Liver (tissue), 7 donors: ENCODE measurements at regions not wholly inside any gene's neighbourhood (a gene's known extent, or its start where the extent isn't known, plus 50 kb on each side); places are given as distances from the start of the nearest gene placed in this dataset.

Experiments
- DNase-seq: peaks from one replicate; pipeline ENCODE4 v3.0.0-alpha.2; 2017; ENCODE audit warnings: low spot score
- H3K27ac ChIP-seq, 2 donors: one replicate each; pipeline ENCODE4 v1.7.0; 2013; ENCODE audit warnings: inconsistent platforms in 2 of 2, low read length in 2 of 2, control low read depth in 1 of 2, low read depth in 1 of 2, mild to moderate bottlenecking in 1 of 2
- H3K27me3 ChIP-seq, 4 donors: one replicate each; pipeline versions ENCODE4 v1.6.1 to v1.7.0; 2013; ENCODE audit warnings: low read length in 3 of 4, inconsistent platforms in 1 of 4, mild to moderate bottlenecking in 1 of 4, moderate library complexity in 1 of 4; ENCODE audit not compliant: control insufficient read depth in 4 of 4, insufficient read depth in 4 of 4
- H3K36me3 ChIP-seq, 4 donors: one replicate each; pipeline versions ENCODE4 v1.6.1 to v1.7.0; 2013; ENCODE audit warnings: low read length in 3 of 4, mild to moderate bottlenecking in 3 of 4, low read depth in 1 of 4, moderate library complexity in 1 of 4; ENCODE audit not compliant: control insufficient read depth in 4 of 4, insufficient read depth in 3 of 4
- H3K4me1 ChIP-seq, 4 donors: one replicate each; pipeline versions ENCODE4 v1.6.1 to v1.7.0; 2013; ENCODE audit warnings: low read length in 3 of 4, mild to moderate bottlenecking in 3 of 4, moderate library complexity in 1 of 4; ENCODE audit not compliant: control insufficient read depth in 4 of 4, insufficient read depth in 4 of 4
- H3K4me3 ChIP-seq, 3 donors: one replicate each; pipeline versions ENCODE4 v1.6.1 to v1.7.0; 2013; ENCODE audit warnings: low read length in 3 of 3, control low read depth in 1 of 3, low read depth in 1 of 3, mild to moderate bottlenecking in 1 of 3
- H3K9ac ChIP-seq, 2 donors: one replicate each; pipeline ENCODE4 v1.7.0; 2013; ENCODE audit warnings: low read length in 2 of 2, mild to moderate bottlenecking in 2 of 2, moderate library complexity in 2 of 2, control low read depth in 1 of 2, low read depth in 1 of 2
- H3K9me3 ChIP-seq, 4 donors: one replicate each; pipeline versions ENCODE4 v1.6.1 to v1.7.0; 2013; ENCODE audit warnings: low read length in 3 of 4; ENCODE audit not compliant: control insufficient read depth in 4 of 4
- EGR1 ChIP-seq, 2 donors: IDR thresholded peaks; 2 replicates each; pipeline ENCODE4 v1.6.1; 2016 to 2018; ENCODE audit warnings: antibody characterized with exemption in 2 of 2, low read depth in 2 of 2
- FOXA1 ChIP-seq: IDR thresholded peaks from 2 replicates; pipeline ENCODE4 v1.6.1; 2016; ENCODE audit warnings: antibody characterized with exemption
- FOXA2 ChIP-seq: IDR thresholded peaks from 2 replicates; pipeline ENCODE4 v1.6.1; 2016; ENCODE audit warnings: antibody characterized with exemption
- GABPA ChIP-seq, 2 donors: IDR thresholded peaks in 1 of 2; conservative IDR thresholded peaks in 1 of 2; 2 replicates each; pipeline ENCODE4 v1.6.1; 2016; ENCODE audit warnings: antibody characterized with exemption in 2 of 2, mild to moderate bottlenecking in 1 of 2, moderate library complexity in 1 of 2
- HNF4G ChIP-seq: IDR thresholded peaks from 2 replicates; pipeline ENCODE4 v1.6.1; 2016; ENCODE audit warnings: antibody characterized with exemption
- JUND ChIP-seq, 2 donors: IDR thresholded peaks; 2 replicates each; pipeline ENCODE4 v1.6.1; 2016; ENCODE audit warnings: antibody characterized with exemption in 2 of 2
- MAX ChIP-seq: IDR thresholded peaks from 2 replicates; pipeline ENCODE4 v1.6.1; 2016; ENCODE audit warnings: antibody characterized with exemption
- NR2F2 ChIP-seq: IDR thresholded peaks from 2 replicates; pipeline ENCODE4 v1.6.1; 2016; ENCODE audit warnings: antibody characterized with exemption
- RAD21 ChIP-seq, 2 donors: IDR thresholded peaks; 2 replicates each; pipeline ENCODE4 v1.6.1; 2016; ENCODE audit warnings: antibody characterized with exemption in 2 of 2, mild to moderate bottlenecking in 2 of 2
- RXRA ChIP-seq, 2 donors: IDR thresholded peaks; 2 replicates each; pipeline ENCODE4 v1.6.1; 2017 to 2018; ENCODE audit warnings: antibody characterized with exemption in 2 of 2, mild to moderate bottlenecking in 1 of 2
- SP1 ChIP-seq: IDR thresholded peaks from 2 replicates; pipeline ENCODE4 v1.6.1; 2018; ENCODE audit warnings: antibody characterized with exemption, mild to moderate bottlenecking
- YY1 ChIP-seq: IDR thresholded peaks from 2 replicates; pipeline ENCODE4 v1.6.1; 2016; ENCODE audit warnings: antibody characterized with exemption, mild to moderate bottlenecking
- WGBS: extraction: QIAGEN DNeasy Blood & Tissue Kit; methylation state at CpG from one replicate; pipeline ENCODE4 v1.1.7; 2013; 5-methylcytosine and 5-hydroxymethylcytosine counted together
- TF ChIP-seq, protein P1 (sequence below): IDR thresholded peaks from 2 replicates; pipeline ENCODE4 v1.6.1; 2016; ENCODE audit warnings: antibody characterized with exemption
- TF ChIP-seq, protein P2 (sequence below): IDR thresholded peaks from 2 replicates; pipeline ENCODE4 v1.6.1; 2016; ENCODE audit warnings: antibody characterized with exemption
- TF ChIP-seq, protein P3 (sequence below): IDR thresholded peaks from 2 replicates; pipeline ENCODE4 v1.6.1; 2016; ENCODE audit warnings: antibody characterized with exemption, mild to moderate bottlenecking
- donor health status: healthy.
- donor health status: healthy.
- donor health status: healthy.
- donor health status: healthy.

GRCh38 chr1:232568331-232568852, 61.5 kb downstream of the SIPA1L2 start:
- TF ChIP-seq RAD21 (IDR thresholded peaks at IDR 0.05) (no peak), FOXA1 (no peak), FOXA2 (no peak), HNF4G (no peak), GABPA (IDR thresholded peaks at IDR 0.05 in 1 of 2, conservative IDR thresholded peaks at IDR 0.05 in 1 of 2) (no peak)
- Histone ChIP-seq H3K4me3 (no peak overlapping the region), H3K9ac (no peak overlapping the region), H3K36me3 (no peaks in the 10 kb centered on the region), H3K9me3 (no peaks in the 10 kb centered on the region), H3K4me1 (no peaks in the 10 kb centered on the region), H3K27ac (no peak overlapping the region), H3K27me3 (no peaks in the 10 kb centered on the region)
- DNase-seq: no peak
- 86% methylated on average over 2 of the region's 2 CpGs for WGBS

GRCh38 chr1:232566093-232566492, 63.8 kb downstream of the SIPA1L2 start:
- H3K9ac ChIP-seq: no peak overlapping the region
- TF ChIP-seq FOXA2 (no peak), EGR1 (IDR thresholded peaks at IDR 0.05; ENCODE audit: low read depth in 2 of 2) (no peak), JUND (IDR thresholded peaks at IDR 0.05) (no peak), RXRA (IDR thresholded peaks at IDR 0.05) (no peak), FOXA1 (no peak), YY1 (no peak), HNF4G (no peak), RAD21 (IDR thresholded peaks at IDR 0.05) (no peak), NR2F2 (no peak), MAX (no peak), SP1 (no peak), GABPA (IDR thresholded peaks at IDR 0.05 in 1 of 2, conservative IDR thresholded peaks at IDR 0.05 in 1 of 2) (no peak)
- TF ChIP-seq, protein P1, sequence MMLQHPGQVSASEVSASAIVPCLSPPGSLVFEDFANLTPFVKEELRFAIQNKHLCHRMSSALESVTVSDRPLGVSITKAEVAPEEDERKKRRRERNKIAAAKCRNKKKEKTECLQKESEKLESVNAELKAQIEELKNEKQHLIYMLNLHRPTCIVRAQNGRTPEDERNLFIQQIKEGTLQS: no peak
- TF ChIP-seq, protein P2, sequence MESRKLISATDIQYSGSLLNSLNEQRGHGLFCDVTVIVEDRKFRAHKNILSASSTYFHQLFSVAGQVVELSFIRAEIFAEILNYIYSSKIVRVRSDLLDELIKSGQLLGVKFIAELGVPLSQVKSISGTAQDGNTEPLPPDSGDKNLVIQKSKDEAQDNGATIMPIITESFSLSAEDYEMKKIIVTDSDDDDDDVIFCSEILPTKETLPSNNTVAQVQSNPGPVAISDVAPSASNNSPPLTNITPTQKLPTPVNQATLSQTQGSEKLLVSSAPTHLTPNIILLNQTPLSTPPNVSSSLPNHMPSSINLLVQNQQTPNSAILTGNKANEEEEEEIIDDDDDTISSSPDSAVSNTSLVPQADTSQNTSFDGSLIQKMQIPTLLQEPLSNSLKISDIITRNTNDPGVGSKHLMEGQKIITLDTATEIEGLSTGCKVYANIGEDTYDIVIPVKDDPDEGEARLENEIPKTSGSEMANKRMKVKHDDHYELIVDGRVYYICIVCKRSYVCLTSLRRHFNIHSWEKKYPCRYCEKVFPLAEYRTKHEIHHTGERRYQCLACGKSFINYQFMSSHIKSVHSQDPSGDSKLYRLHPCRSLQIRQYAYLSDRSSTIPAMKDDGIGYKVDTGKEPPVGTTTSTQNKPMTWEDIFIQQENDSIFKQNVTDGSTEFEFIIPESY: no peak
- TF ChIP-seq, protein P3, sequence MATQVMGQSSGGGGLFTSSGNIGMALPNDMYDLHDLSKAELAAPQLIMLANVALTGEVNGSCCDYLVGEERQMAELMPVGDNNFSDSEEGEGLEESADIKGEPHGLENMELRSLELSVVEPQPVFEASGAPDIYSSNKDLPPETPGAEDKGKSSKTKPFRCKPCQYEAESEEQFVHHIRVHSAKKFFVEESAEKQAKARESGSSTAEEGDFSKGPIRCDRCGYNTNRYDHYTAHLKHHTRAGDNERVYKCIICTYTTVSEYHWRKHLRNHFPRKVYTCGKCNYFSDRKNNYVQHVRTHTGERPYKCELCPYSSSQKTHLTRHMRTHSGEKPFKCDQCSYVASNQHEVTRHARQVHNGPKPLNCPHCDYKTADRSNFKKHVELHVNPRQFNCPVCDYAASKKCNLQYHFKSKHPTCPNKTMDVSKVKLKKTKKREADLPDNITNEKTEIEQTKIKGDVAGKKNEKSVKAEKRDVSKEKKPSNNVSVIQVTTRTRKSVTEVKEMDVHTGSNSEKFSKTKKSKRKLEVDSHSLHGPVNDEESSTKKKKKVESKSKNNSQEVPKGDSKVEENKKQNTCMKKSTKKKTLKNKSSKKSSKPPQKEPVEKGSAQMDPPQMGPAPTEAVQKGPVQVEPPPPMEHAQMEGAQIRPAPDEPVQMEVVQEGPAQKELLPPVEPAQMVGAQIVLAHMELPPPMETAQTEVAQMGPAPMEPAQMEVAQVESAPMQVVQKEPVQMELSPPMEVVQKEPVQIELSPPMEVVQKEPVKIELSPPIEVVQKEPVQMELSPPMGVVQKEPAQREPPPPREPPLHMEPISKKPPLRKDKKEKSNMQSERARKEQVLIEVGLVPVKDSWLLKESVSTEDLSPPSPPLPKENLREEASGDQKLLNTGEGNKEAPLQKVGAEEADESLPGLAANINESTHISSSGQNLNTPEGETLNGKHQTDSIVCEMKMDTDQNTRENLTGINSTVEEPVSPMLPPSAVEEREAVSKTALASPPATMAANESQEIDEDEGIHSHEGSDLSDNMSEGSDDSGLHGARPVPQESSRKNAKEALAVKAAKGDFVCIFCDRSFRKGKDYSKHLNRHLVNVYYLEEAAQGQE: no peak
- WGBS: 94% methylated on average over 1 of the region's 1 CpG
- DNase-seq: no peak
- H3K4me1 ChIP-seq: no peaks in the 10 kb centered on the region
- no peak overlapping the region for H3K27ac ChIP-seq
- no peaks in the 10 kb centered on the region for H3K27me3 ChIP-seq
- H3K4me3 ChIP-seq: no peak overlapping the region
- H3K9me3 ChIP-seq: no peaks in the 10 kb centered on the region
- no peaks in the 10 kb centered on the region for H3K36me3 ChIP-seq
